Glutamatergic neuron (in vitro differentiated cells): ENCODE measurements at regions not wholly inside any gene's neighbourhood (a gene's known extent, or its start where the extent isn't known, plus 50 kb on each side); places are given as distances from the start of the nearest gene placed in this dataset.

Source experiments
- DNase-seq: peaks from one replicate; pipeline ENCODE4 v3.0.0; 2022
- H3K27ac Mint-ChIP-seq: one replicate; pipeline ENCODE4 v1.8.0; 2020; ENCODE audit warnings: mild to moderate bottlenecking, mixed read lengths, inconsistent platforms; ENCODE audit not compliant: unreplicated experiment
- H3K27me3 Mint-ChIP-seq: one replicate; pipeline ENCODE4 v1.8.0; 2020; ENCODE audit warnings: mild to moderate bottlenecking, moderate library complexity, mixed read lengths, inconsistent platforms; ENCODE audit not compliant: unreplicated experiment
- H3K36me3 Mint-ChIP-seq: one replicate; pipeline ENCODE4 v1.8.0; 2020; ENCODE audit warnings: mild to moderate bottlenecking, mixed read lengths, inconsistent platforms; ENCODE audit not compliant: unreplicated experiment
- H3K4me1 Mint-ChIP-seq: one replicate; pipeline ENCODE4 v1.8.0; 2020; ENCODE audit warnings: mild to moderate bottlenecking, low read depth, mixed read lengths, inconsistent platforms; ENCODE audit not compliant: unreplicated experiment
- H3K4me3 Mint-ChIP-seq: one replicate; pipeline ENCODE4 v1.8.0; 2020; ENCODE audit warnings: mild to moderate bottlenecking, mixed read lengths, inconsistent platforms; ENCODE audit not compliant: unreplicated experiment
- H3K9me3 Mint-ChIP-seq: one replicate; pipeline ENCODE4 v1.8.0; 2020; ENCODE audit warnings: mild to moderate bottlenecking, moderate library complexity, mixed read lengths, inconsistent platforms; ENCODE audit not compliant: unreplicated experiment
- CTCF ChIP-seq: fragments of 200-600 bp; sonication (generic); IDR thresholded peaks from one replicate; pipeline ENCODE4 v1.5.0; 2021; ENCODE audit not compliant: partially characterized antibody, unreplicated experiment

- Mint-ChIP-seq H3K9me3 (no peaks in the 10 kb centered on the region), H3K4me1 (no peaks in the 10 kb centered on the region), H3K27me3 (no peaks in the 10 kb centered on the region), H3K36me3 (peaks cover 4% of the 10 kb centered on the region), H3K4me3 (no peak overlapping the region), H3K27ac (no peak overlapping the region)
- no peak for DNase-seq
- no peak for TF ChIP-seq CTCF
Observed at GRCh38 chr2:81304154-81304830, 999.7 kb upstream of the LRRTM1 start.

DNA sequence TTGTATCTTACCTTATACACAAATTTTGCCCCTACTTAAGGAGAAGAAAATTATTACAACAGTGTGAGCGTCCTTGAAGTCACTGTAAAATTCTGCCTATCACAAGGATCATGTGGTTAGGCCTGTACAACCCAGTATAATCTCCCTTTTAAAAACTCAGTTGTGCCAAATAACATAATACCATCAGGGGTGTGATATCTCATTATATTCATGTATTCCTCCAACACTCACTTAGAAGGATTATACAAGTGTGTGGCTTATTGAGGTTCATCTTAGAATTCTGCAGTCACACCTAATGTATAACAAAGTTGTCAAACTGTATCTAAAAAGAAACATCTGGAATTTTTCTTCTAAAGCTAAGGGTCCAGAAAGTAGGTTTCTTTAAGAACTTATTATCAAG, 998.8 kb upstream of the LRRTM1 start:
- H3K27me3 Mint-ChIP-seq: no peaks in the 10 kb centered on the region
- no peak overlapping the region for H3K27ac Mint-ChIP-seq
- TF ChIP-seq CTCF: no peak
- no peak overlapping the region for H3K4me3 Mint-ChIP-seq
- no peaks in the 10 kb centered on the region for H3K9me3 Mint-ChIP-seq
- H3K4me1 Mint-ChIP-seq: no peaks in the 10 kb centered on the region
- H3K36me3 Mint-ChIP-seq: peaks cover 4% of the 10 kb centered on the region
- DNase-seq: no peak

GRCh38 chr2:81299841-81300240, 995.3 kb upstream of the LRRTM1 start:
- no peaks in the 10 kb centered on the region for H3K27me3 Mint-ChIP-seq
- no peak overlapping the region for H3K27ac Mint-ChIP-seq
- TF ChIP-seq CTCF: no peak
- H3K36me3 Mint-ChIP-seq: peaks cover 4% of the 10 kb centered on the region
- no peak overlapping the region for H3K4me3 Mint-ChIP-seq
- no peaks in the 10 kb centered on the region for H3K9me3 Mint-ChIP-seq
- no peaks in the 10 kb centered on the region for H3K4me1 Mint-ChIP-seq
- no peak for DNase-seq

DNA sequence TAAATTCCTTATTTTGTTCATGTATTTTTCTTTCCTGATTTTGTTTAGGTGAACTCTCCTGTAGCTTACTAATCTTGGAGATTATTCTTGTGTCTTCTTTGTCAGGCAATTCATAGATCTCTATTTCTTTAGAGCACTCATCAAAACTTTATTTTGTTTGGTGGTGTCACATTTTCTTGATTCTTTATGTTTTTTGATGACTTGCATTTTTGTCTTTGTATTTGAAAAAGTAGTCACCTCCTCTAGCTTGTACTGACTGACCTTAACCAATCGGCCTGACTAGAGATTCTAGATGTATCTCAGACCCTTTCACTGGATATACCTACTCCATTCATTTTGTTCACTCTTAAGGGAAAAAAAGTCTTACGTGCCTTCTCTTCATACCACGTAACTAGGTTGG, 986.3 kb upstream of the LRRTM1 start:
- no peak for TF ChIP-seq CTCF
- H3K4me3 Mint-ChIP-seq: no peak overlapping the region
- H3K9me3 Mint-ChIP-seq: peaks cover 2% of the 10 kb centered on the region
- DNase-seq: no peak
- no peaks in the 10 kb centered on the region for H3K27me3 Mint-ChIP-seq
- H3K27ac Mint-ChIP-seq: no peak overlapping the region
- no peaks in the 10 kb centered on the region for H3K4me1 Mint-ChIP-seq
- H3K36me3 Mint-ChIP-seq: peaks cover 7% of the 10 kb centered on the region

- H3K27me3 Mint-ChIP-seq: no peaks in the 10 kb centered on the region
- no peak overlapping the region for H3K4me3 Mint-ChIP-seq
- DNase-seq: no peak
- no peak overlapping the region for H3K27ac Mint-ChIP-seq
- no peaks in the 10 kb centered on the region for H3K36me3 Mint-ChIP-seq
- TF ChIP-seq CTCF: no peak
- H3K9me3 Mint-ChIP-seq: no peaks in the 10 kb centered on the region
- H3K4me1 Mint-ChIP-seq: no peaks in the 10 kb centered on the region
Observed at GRCh38 chr2:81283081-81283480, 978.5 kb upstream of the LRRTM1 start.
